Naive thymus-derived CD4-positive, alpha-beta T cell (primary cell): ENCODE measurements at regions not wholly inside any gene's neighbourhood (a gene's known extent, or its start where the extent isn't known, plus 50 kb on each side); places are given as distances from the start of the nearest gene placed in this dataset.

Experiments used
- ATAC-seq: fragments of 150-1000 bp; cut with Tn5 transposase; 2 replicates; pipeline ENCODE4 v1.10.0; 2021; ENCODE audit warnings: mild to moderate bottlenecking, moderate library complexity
- CTCF ChIA-PET: fragments of 350-600 bp; sonication (Branson Sonifier 250); formaldehyde crosslinking; loops from one replicate; lab custom pipeline; 2021; ENCODE audit warnings: antibody characterized with exemption; lab: Charles Lee
- POLR2A ChIA-PET: fragments of 350-600 bp; sonication (Branson Sonifier 250); formaldehyde crosslinking; loops from one replicate; lab custom pipeline; 2021; ENCODE audit warnings: antibody characterized with exemption, inconsistent platforms; lab: Charles Lee
- DNase-seq, 9 donors: peaks; one replicate each; pipeline versions ENCODE4 v3.0.0 to v3.0.0-alpha.2; 2020 to 2022; ENCODE audit warnings: mixed read lengths in 1 of 9
- H3K27ac ChIP-seq: one replicate; pipeline ENCODE4 v1.7.0; 2013; ENCODE audit warnings: mild to moderate bottlenecking, low read depth, low read length, moderate library complexity
- H3K27me3 ChIP-seq, 2 donors: one replicate each; pipeline ENCODE4 v1.7.0; 2013; ENCODE audit warnings: low read length in 2 of 2, mild to moderate bottlenecking in 2 of 2, moderate library complexity in 2 of 2; ENCODE audit not compliant: control insufficient read depth in 2 of 2, insufficient read depth in 2 of 2
- H3K36me3 ChIP-seq, 3 experiments: 1 replicate in 2 of 3; 2 replicates in 1 of 3; pipeline ENCODE4 v1.7.0; 2013; ENCODE audit warnings: low read length in 3 of 3, mild to moderate bottlenecking in 3 of 3, moderate library complexity in 1 of 3; ENCODE audit not compliant: insufficient read depth in 3 of 3, control insufficient read depth in 2 of 3
- H3K4me1 ChIP-seq, 2 donors: one replicate each; pipeline ENCODE4 v1.7.0; 2013; ENCODE audit warnings: low read length in 2 of 2, mild to moderate bottlenecking in 2 of 2, moderate library complexity in 1 of 2; ENCODE audit not compliant: control insufficient read depth in 2 of 2, insufficient read depth in 2 of 2
- H3K4me3 ChIP-seq: 2 replicates; pipeline ENCODE4 v1.7.0; 2013; ENCODE audit warnings: mild to moderate bottlenecking, low read length
- H3K9me3 ChIP-seq, 3 experiments: 1 replicate in 2 of 3; 2 replicates in 1 of 3; pipeline ENCODE4 v1.7.0; 2013; ENCODE audit warnings: low read length in 3 of 3; ENCODE audit not compliant: control insufficient read depth in 2 of 3
- H3K27ac Mint-ChIP-seq, 9 donors: one replicate each; pipeline ENCODE4 v1.8.0; 2020 to 2022; ENCODE audit warnings: mixed read lengths in 9 of 9, mild to moderate bottlenecking in 8 of 9, moderate library complexity in 5 of 9, inconsistent platforms in 2 of 9
- H3K27me3 Mint-ChIP-seq, 5 donors: one replicate each; pipeline ENCODE4 v1.8.0; 2021 to 2022; ENCODE audit warnings: mixed read lengths in 5 of 5, mild to moderate bottlenecking in 1 of 5
- H3K36me3 Mint-ChIP-seq, 5 donors: one replicate each; pipeline ENCODE4 v1.8.0; 2020 to 2022; ENCODE audit warnings: mixed read lengths in 5 of 5, mild to moderate bottlenecking in 3 of 5, inconsistent platforms in 1 of 5
- H3K4me1 Mint-ChIP-seq, 7 donors: one replicate each; pipeline ENCODE4 v1.8.0; 2020 to 2022; ENCODE audit warnings: mixed read lengths in 7 of 7, mild to moderate bottlenecking in 3 of 7, inconsistent platforms in 1 of 7
- H3K4me3 Mint-ChIP-seq, 10 donors: one replicate each; pipeline ENCODE4 v1.8.0; 2020 to 2022; ENCODE audit warnings: mild to moderate bottlenecking in 10 of 10, mixed read lengths in 10 of 10, moderate library complexity in 6 of 10, inconsistent platforms in 2 of 10
- H3K9me3 Mint-ChIP-seq, 11 donors: one replicate each; pipeline ENCODE4 v1.8.0; 2020 to 2022; ENCODE audit warnings: mixed read lengths in 11 of 11, mild to moderate bottlenecking in 4 of 11, inconsistent platforms in 1 of 11, moderate library complexity in 1 of 11
- intact Hi-C, 2 donors: fragments of 100-400 bp; cut with micrococcal nuclease; formaldehyde crosslinking; loops; one replicate each; pipeline ENCODE4 v1.15.1; 2023

- CTCF ChIA-PET, result no interaction called here
- peaks cover 0 to 7% (median 5%) of the 10 kb centered on the region in 5 donors for H3K27me3 Mint-ChIP-seq
- no peaks in the 10 kb centered on the region for H3K9me3 ChIP-seq
- no peaks in the 10 kb centered on the region for H3K27me3 ChIP-seq
- intact Hi-C loops, result loop anchor here in 1 of 2 donors (5.0 kb wide), 1 partner anchor 53 kb away; no protein-coding TSS in a partner anchor
- no peak overlapping the region for H3K4me3 ChIP-seq
- H3K27ac Mint-ChIP-seq, result no peak overlapping the region
- no peaks in the 10 kb centered on the region for H3K4me1 ChIP-seq
- peaks cover 0 to 4% (median 0%) of the 10 kb centered on the region in 7 donors for H3K4me1 Mint-ChIP-seq
- no peak overlapping the region for H3K27ac ChIP-seq
- no peaks in the 10 kb centered on the region for H3K36me3 ChIP-seq
- H3K9me3 Mint-ChIP-seq, result no peaks in the 10 kb centered on the region
- POLR2A ChIA-PET, result no interaction called here
- ATAC-seq (no peak), DNase-seq (no peak)
- no peak overlapping the region for H3K4me3 Mint-ChIP-seq
- no peaks in the 10 kb centered on the region for H3K36me3 Mint-ChIP-seq
These were observed 50.1 kb downstream of the KCNC4 start for GRCh38 chr1:110260194-110260593.

DNA sequence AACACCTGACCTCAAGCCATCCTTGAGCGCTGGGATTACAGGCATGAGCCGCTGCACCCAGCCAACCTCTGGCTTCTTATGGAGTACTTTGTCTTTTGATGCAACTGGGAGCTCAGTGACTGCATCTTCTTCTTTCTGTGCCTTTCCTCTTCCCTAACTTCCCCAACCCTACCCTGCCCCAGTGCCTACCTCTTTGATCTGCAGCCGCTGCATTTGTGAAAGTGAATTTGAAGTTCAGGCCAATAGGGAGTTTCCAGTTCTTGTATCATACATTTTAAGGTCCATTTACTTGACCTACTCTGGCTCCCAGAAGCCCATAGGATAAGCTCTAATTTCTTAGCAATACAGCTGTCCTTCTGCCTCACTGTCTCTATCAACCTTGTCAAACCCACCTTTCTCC, 52.2 kb downstream of the KCNC4 start:
- Histone ChIP-seq H3K36me3 (no peaks in the 10 kb centered on the region), H3K4me1 (no peaks in the 10 kb centered on the region), H3K9me3 (no peaks in the 10 kb centered on the region), H3K27me3 (no peaks in the 10 kb centered on the region), H3K27ac (no peak overlapping the region), H3K4me3 (no peak overlapping the region)
- Mint-ChIP-seq H3K9me3 (no peaks in the 10 kb centered on the region), H3K36me3 (no peaks in the 10 kb centered on the region), H3K4me1 (peaks cover 0 to 4% (median 0%) of the 10 kb centered on the region in 7 donors), H3K27me3 (peaks cover 0 to 12% (median 5%) of the 10 kb centered on the region in 5 donors), H3K27ac (no peak overlapping the region), H3K4me3 (no peak overlapping the region)
- ATAC-seq (no peak), DNase-seq (no peak)
- intact Hi-C loops, result loop anchor here (2.0 to 5.0 kb wide), 2 partner anchors 55 kb away; no protein-coding TSS in a partner anchor
- POLR2A ChIA-PET, result no interaction called here
- CTCF ChIA-PET, result interaction anchor here (0.9 kb wide), 1 partner anchor 54 kb away, joined by 3 read pairs; no protein-coding TSS in a partner anchor

GRCh38 chr1:110262846-110263631, 52.9 kb downstream of the KCNC4 start:
- CTCF ChIA-PET, result interaction anchor here (0.6 to 0.9 kb wide), 2 partner anchors 55 to 646 kb away, joined by 3 read pairs; no protein-coding TSS in a partner anchor

DNA sequence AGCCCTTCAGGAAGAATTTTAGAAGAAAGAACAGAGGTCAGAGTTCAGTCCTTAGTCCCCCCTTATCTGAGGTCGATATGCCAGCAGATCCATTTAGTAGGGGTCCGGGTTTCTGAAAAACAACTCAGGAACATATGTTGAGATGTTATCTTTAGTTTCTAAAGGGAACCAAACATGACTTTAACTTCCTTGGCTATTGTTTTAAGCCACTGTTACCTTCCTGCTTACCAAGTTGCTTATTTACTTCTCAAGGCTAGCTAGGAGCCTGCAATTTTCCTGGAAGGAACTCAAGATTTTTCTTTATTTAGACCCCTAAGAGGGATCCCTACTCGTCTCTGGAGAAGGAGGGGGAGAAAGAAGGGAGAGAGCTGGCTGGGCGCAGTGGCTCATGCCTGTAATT, 54.3 kb downstream of the KCNC4 start:
- H3K27me3 Mint-ChIP-seq, result peaks cover 0 to 11% (median 5%) of the 10 kb centered on the region in 5 donors

More at GRCh38 chr1:110262846-110263631, 52.9 kb downstream of the KCNC4 start:
- peaks cover 0 to 12% (median 5%) of the 10 kb centered on the region in 5 donors for H3K27me3 Mint-ChIP-seq
- no peak overlapping the region for H3K4me3 Mint-ChIP-seq
- H3K4me1 Mint-ChIP-seq, result peaks cover 0 to 4% (median 0%) of the 10 kb centered on the region in 7 donors
- H3K36me3 ChIP-seq, result no peaks in the 10 kb centered on the region
- intact Hi-C loops, result loop anchor here (2.0 to 5.0 kb wide), 2 partner anchors 56 kb away; no protein-coding TSS in a partner anchor
- no peaks in the 10 kb centered on the region for H3K4me1 ChIP-seq
- DNase-seq, result peak in 3 of 9 donors; percentile 3 to 10 (median 4)
- POLR2A ChIA-PET, result interaction anchor here (0.7 kb wide), 1 partner anchor 10 kb away, joined by 3 read pairs; no protein-coding TSS in a partner anchor
- no peaks in the 10 kb centered on the region for H3K27me3 ChIP-seq
- H3K9me3 Mint-ChIP-seq, result no peaks in the 10 kb centered on the region
- H3K27ac Mint-ChIP-seq, result peak overlapping the region in 1 of 9 donors; percentile 53
- H3K27ac ChIP-seq, result no peak overlapping the region
- no peak overlapping the region for H3K4me3 ChIP-seq
- H3K9me3 ChIP-seq, result no peaks in the 10 kb centered on the region
- no peak for ATAC-seq
- H3K36me3 Mint-ChIP-seq, result no peaks in the 10 kb centered on the region

DNA sequence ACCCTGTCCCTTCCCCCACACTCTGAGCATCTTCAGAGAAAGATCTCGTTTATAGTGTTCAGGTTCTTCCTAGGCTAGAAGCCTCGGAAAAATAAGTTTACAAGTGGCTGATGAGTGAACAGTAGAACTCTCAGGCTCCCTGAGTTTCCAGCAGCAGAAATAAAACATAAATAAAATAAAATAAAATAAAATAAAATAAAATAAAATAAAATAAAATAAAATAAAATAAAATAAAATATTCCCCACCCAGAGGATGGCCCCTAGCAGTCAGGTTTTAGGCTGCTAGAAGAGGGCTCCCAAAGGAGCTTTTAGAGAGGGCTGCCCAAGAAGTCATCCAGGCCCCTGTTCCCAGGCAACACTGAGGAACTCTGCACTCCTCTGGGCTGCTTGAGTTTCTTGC, 55.1 kb downstream of the KCNC4 start:
- ChIA-PET CTCF (no interaction called here), POLR2A (no interaction called here)
- no peaks in the 10 kb centered on the region for H3K9me3 Mint-ChIP-seq
- no peaks in the 10 kb centered on the region for H3K27me3 ChIP-seq
- H3K36me3 Mint-ChIP-seq, result no peaks in the 10 kb centered on the region
- DNase-seq (no peak), ATAC-seq (no peak)
- no peaks in the 10 kb centered on the region for H3K4me1 ChIP-seq
- H3K4me3 Mint-ChIP-seq, result no peak overlapping the region
- no peak overlapping the region for H3K27ac ChIP-seq
- no peaks in the 10 kb centered on the region for H3K36me3 ChIP-seq
- no peak overlapping the region for H3K4me3 ChIP-seq
- no peaks in the 10 kb centered on the region for H3K9me3 ChIP-seq
- intact Hi-C loops, result no loop called here
- peaks cover 0 to 4% (median 0%) of the 10 kb centered on the region in 7 donors for H3K4me1 Mint-ChIP-seq
- H3K27me3 Mint-ChIP-seq, result peaks cover 0 to 13% (median 5%) of the 10 kb centered on the region in 5 donors
- H3K27ac Mint-ChIP-seq, result no peak overlapping the region

More for the DNA sequence above, 54.3 kb downstream of the KCNC4 start:
- Mint-ChIP-seq H3K4me1 (peaks cover 0 to 4% (median 0%) of the 10 kb centered on the region in 7 donors), H3K36me3 (no peaks in the 10 kb centered on the region), H3K27ac (no peak overlapping the region), H3K4me3 (no peak overlapping the region), H3K9me3 (no peaks in the 10 kb centered on the region)
- no peak for ATAC-seq
- intact Hi-C loops, result loop anchor here in 1 of 2 donors (5.0 kb wide), 1 partner anchor 57 kb away; no protein-coding TSS in a partner anchor
- no peak for DNase-seq
- Histone ChIP-seq H3K36me3 (no peaks in the 10 kb centered on the region), H3K9me3 (no peaks in the 10 kb centered on the region), H3K27ac (no peak overlapping the region), H3K4me3 (no peak overlapping the region), H3K4me1 (no peaks in the 10 kb centered on the region), H3K27me3 (no peaks in the 10 kb centered on the region)
- POLR2A ChIA-PET, result no interaction called here
- CTCF ChIA-PET, result no interaction called here

GRCh38 chr1:110266834-110267233, 56.7 kb downstream of the KCNC4 start:
- Mint-ChIP-seq H3K27ac (no peak overlapping the region), H3K4me3 (no peak overlapping the region), H3K27me3 (peaks cover 0 to 17% (median 6%) of the 10 kb centered on the region in 5 donors), H3K36me3 (no peaks in the 10 kb centered on the region), H3K4me1 (peaks cover 0 to 4% (median 0%) of the 10 kb centered on the region in 7 donors), H3K9me3 (no peaks in the 10 kb centered on the region)
- no peaks in the 10 kb centered on the region for H3K36me3 ChIP-seq
- no peak overlapping the region for H3K4me3 ChIP-seq
- intact Hi-C loops, result no loop called here
- H3K27me3 ChIP-seq, result no peaks in the 10 kb centered on the region
- no peak overlapping the region for H3K27ac ChIP-seq
- ATAC-seq (no peak), DNase-seq (no peak)
- no peaks in the 10 kb centered on the region for H3K4me1 ChIP-seq
- H3K9me3 ChIP-seq, result no peaks in the 10 kb centered on the region
- ChIA-PET CTCF (no interaction called here), POLR2A (interaction anchor here (0.7 to 1.0 kb wide), 2 partner anchors 59 to 1497 kb away, joined by 3 read pairs; no protein-coding TSS in a partner anchor)
